HEK293T (cell line): ENCODE measurements at regions not wholly inside any gene's neighbourhood (a gene's known extent, or its start where the extent isn't known, plus 50 kb on each side); places are given as distances from the start of the nearest gene placed in this dataset.

ENCODE experiments used
- ARNT ChIP-seq: fragments of 450-650 bp; IDR thresholded peaks from 2 replicates; pipeline ENCODE4 v1.6.1; 2017; ENCODE audit warnings: mild to moderate bottlenecking
- BHLHE40 ChIP-seq: fragments of 450-650 bp; IDR thresholded peaks from 2 replicates; pipeline ENCODE4 v1.6.1; 2016; ENCODE audit warnings: mild to moderate bottlenecking, moderate library complexity, borderline replicate concordance
- CTBP1 ChIP-seq: fragments of 450-650 bp; IDR thresholded peaks from 2 replicates; pipeline ENCODE4 v1.6.1; 2016; ENCODE audit warnings: borderline replicate concordance
- FOXA1 ChIP-seq: fragments of 450-650 bp; IDR thresholded peaks from 2 replicates; pipeline ENCODE4 v1.6.1; 2016; ENCODE audit warnings: mild to moderate bottlenecking
- FOXK2 ChIP-seq: fragments of 450-650 bp; IDR thresholded peaks from 2 replicates; pipeline ENCODE4 v1.6.1; 2016; ENCODE audit warnings: mild to moderate bottlenecking
- FOXM1 ChIP-seq: fragments of 450-650 bp; IDR thresholded peaks from 2 replicates; pipeline ENCODE4 v1.6.1; 2017; ENCODE audit warnings: mild to moderate bottlenecking, borderline replicate concordance
- HDGF ChIP-seq: fragments of 450-650 bp; IDR thresholded peaks from 2 replicates; pipeline ENCODE4 v1.6.1; 2017; ENCODE audit warnings: antibody characterized with exemption, borderline replicate concordance
- L3MBTL2 ChIP-seq: fragments of 450-650 bp; conservative IDR thresholded peaks from 2 replicates; pipeline ENCODE4 v1.6.1; 2016; ENCODE audit warnings: mild to moderate bottlenecking
- LEF1 ChIP-seq: fragments of 450-650 bp; IDR thresholded peaks from 2 replicates; pipeline ENCODE4 v1.6.1; 2017; ENCODE audit warnings: mild to moderate bottlenecking, borderline replicate concordance
- SP1 ChIP-seq: fragments of 450-650 bp; IDR thresholded peaks from 2 replicates; pipeline ENCODE4 v1.6.1; 2017
- SUZ12 ChIP-seq: fragments of 450-650 bp; IDR thresholded peaks from 2 replicates; pipeline ENCODE4 v1.6.1; 2016; ENCODE audit warnings: mild to moderate bottlenecking
- TARDBP ChIP-seq: fragments of 450-650 bp; IDR thresholded peaks from 2 replicates; pipeline ENCODE4 v1.6.1; 2016

GRCh38 chr3:55242921-55243320 is 244.2 kb downstream of the WNT5A start:
- TF ChIP-seq FOXM1 (no peak), ARNT (no peak), BHLHE40 (no peak), L3MBTL2 (no peak), TARDBP (no peak), FOXK2 (no peak), HDGF (no peak), SUZ12 (no peak), LEF1 (no peak), FOXA1 (no peak), SP1 (no peak), CTBP1 (no peak)
